ENCODE measurements at regions not wholly inside any gene's neighbourhood (a gene's known extent, or its start where the extent isn't known, plus 50 kb on each side); places are given as distances from the start of the nearest gene placed in this dataset.
A peak's percentile ranks its signal among the peaks of the same experiment; 100 is the strongest.
"Not testable (repeated sequence)": the region's sequence is repeated elsewhere in the genome, so short reads cannot be mapped to it uniquely, and the experiment has no call there.

GRCh38 chr4:16450724-16451123 lies 224.5 kb upstream of the TAPT1 start:
- no peak for DNase-seq

DNA sequence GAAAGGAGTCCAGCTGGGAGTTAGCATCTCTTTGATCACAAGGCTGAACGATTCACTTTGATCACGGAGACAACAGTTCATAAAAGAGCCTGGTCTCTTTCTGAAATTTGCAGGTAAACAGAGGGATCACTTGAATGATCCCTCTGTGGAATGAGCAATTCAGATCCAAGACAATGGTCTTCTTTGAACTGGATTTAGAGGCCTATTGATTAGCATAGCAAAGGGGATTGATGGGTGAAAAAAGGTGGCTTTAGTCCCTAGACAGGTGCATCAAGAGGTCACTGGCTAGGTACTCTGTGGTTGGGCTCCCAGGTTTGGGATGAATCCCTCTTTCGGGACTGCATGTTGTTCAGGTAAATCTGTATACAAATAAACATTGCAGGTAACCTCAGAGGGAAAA lies 223.8 kb upstream of the TAPT1 start:
- DNase-seq: no peak

DNA sequence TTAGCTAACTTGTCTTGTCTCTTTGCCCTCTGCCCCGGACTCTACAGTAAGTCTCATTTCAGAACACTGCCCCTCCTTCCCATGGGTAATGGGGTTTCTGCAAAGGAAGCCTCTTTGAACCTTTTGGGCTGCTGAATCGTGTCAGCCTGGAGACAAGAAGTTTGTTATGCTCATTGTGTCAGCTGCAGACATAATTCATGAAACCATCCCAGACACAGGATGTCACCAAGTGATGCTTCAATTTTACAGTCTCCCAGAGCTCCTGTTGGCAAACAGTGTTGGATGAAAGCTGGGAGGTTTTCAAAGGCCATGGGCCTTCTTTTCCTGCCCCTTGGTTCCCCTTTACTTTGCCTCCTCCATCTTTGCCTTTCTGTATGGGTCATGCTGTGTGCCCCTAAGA lies 223.1 kb upstream of the TAPT1 start:
- no peak for DNase-seq

DNA sequence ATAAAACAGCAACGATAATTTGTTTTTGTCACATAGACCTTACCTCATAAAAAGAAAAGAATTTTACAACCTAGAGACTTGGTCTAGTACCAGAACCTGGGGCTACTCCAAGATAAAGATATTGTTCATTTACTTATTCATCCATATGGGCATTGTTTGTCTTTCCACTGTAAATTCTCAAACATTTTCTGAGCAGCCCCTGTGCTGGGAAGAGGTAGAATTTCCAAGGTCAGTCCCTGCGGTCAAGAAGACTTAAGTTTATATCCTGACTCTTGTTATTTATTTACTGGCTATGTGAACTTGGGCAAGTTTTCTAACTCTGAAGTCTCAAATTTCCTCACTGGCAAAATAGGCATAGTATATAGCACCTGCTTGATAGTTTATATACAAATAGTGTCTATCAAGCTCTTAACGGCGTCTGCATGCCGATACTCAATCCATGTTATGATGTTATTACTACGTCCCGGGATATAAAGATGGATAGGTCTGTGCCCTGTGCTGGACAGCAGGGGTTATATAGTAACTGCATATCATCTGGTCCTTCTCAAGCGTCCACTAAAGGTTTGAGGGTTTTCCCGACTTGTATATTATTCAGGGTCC lies 222.1 kb upstream of the TAPT1 start:
- no peak for DNase-seq

DNA sequence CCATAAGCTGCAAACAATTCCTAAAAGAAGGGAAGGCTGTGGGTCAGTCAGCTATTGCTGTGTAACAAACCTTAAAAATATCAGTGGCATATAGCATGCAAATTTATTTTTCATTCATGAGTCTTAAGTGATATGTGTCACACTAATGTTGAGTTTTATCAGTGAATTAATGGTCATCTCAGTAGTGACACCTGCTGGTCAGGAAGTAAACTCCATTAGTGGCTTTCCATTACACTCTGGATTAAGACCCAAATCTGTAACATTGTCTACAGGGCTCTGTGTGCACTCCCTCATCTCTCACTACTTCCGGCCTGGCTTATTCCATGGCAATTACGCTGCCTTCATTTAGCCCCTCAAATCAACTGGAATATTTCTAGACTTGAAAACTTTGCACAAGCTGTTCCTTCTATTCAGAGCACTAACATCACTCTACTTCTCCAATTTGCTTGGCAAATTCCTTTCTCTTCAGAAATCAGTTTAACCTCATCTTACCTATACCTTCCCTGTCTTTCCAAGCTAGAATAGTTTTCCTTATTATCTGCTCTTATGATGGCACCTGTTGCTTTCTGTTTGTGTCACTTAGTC lies 217.3 kb upstream of the TAPT1 start:
- DNase-seq: peak; percentile 29

- no peak for DNase-seq
Observed at GRCh38 chr4:16442296-16442695, 216.0 kb upstream of the TAPT1 start.

DNA sequence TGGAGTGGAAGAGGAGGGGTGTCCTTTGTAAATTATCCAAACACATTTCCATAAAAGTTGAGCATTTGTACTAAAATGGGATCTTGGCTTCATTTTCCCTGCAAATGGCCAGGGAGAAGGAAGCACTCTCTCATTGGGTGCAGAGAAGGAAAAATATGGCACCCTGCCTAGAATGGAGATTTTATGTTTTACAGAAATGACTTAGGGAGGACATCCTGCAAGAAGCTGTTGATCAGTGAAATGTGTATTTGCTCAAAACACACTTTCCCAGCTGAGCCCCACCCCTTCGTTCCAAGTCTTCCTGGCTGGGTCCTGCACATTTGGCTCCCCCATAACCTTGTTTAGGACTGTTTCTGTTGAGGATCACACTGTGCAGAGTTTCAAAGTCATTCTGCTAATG lies 213.5 kb upstream of the TAPT1 start:
- no peak for DNase-seq

- DNase-seq: no peak
Observed at GRCh38 chr4:16438986-16439385, 212.7 kb upstream of the TAPT1 start.

- DNase-seq: no peak
Observed at GRCh38 chr4:16437836-16438235, 211.6 kb upstream of the TAPT1 start.

DNA sequence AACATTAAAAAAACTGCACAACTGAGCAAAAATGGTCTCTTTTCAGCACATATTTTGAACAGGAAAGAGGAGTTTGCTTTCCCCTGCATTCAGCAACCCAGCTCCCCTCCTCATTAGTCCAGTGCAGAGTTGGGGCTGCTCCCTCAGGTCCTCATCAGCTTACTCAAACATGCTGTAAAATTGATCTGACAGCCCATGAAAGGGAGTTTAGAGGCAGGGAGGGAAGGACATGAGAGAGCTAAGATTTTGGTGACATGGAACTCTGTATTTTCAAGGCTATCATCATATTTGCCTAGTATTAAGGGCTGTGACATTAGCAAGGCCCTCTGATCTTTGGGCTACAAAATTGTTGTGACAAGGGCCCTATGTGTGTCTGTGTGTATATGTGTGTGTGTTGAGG lies 205.6 kb upstream of the TAPT1 start:
- DNase-seq: no peak

- no peak for DNase-seq
Observed at GRCh38 chr4:16418814-16419213, 192.5 kb upstream of the TAPT1 start.

GRCh38 chr4:16417198-16417597 lies 190.9 kb upstream of the TAPT1 start:
- no peak for DNase-seq

DNA sequence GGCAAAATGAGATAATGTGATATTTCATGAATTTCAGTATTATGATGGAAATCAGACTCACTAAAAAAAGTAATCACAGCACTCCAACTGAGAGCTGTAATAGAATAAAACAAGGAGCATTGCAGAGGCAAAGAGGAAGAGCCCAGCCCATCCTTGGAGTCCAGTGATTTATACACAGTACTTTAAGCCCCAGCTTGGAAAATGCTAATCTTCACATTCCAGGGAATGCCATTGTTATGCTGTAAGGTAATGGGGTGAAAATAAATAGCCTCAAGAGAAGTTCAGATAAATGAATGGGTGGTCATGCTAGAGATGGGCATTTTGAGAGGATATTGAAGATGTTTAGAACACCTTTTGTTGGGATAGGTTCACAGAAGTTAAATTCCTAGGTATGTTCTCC lies 190.3 kb upstream of the TAPT1 start:
- DNase-seq: no peak

GRCh38 chr4:16415751-16416150 lies 189.5 kb upstream of the TAPT1 start:
- DNase-seq: no peak

- no peak for DNase-seq
Observed at GRCh38 chr4:16413814-16414555, 187.7 kb upstream of the TAPT1 start.

- no peak for DNase-seq
Observed at GRCh38 chr4:16411501-16412085, 185.3 kb upstream of the TAPT1 start.

DNA sequence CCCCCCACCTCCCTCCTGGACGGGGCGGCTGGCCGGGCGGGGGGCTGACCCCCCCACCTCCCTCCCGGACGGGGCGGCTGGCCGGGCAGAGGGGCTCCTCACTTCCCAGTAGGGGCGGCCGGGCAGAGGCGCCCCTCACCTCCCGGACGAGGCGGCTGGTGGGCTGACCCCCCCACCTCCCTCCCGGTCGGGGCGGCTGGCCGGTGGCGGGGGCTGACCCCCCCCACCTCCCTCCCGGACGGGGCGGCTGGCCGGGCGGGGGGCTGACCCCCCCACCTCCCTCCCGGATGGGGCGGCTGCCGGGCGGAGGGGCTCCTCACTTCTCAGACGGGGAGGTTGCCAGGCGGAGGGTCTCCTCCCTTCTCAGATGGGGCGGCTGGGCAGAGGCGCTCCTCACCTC lies 166.9 kb upstream of the TAPT1 start:
- not testable (repeated sequence) for DNase-seq

DNA sequence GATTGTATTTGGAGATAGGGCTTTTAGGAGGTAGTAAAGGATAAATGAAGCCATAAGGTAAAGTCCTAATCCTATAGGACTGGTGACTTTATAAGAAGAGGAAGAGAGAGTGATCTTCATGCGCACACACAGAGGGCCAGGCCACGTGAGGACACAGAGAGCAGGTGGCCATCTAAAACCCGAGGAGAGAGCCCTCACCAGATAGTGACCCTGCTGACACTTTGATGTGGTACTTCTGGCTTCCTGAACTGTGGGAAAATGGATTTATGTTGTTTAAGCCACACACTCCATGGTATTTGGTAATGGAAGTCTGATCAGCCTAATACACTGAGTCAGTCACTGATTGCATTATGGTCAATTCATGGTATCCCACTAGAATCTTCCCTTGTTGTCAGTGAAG lies 164.9 kb upstream of the TAPT1 start:
- no peak for DNase-seq

DNA sequence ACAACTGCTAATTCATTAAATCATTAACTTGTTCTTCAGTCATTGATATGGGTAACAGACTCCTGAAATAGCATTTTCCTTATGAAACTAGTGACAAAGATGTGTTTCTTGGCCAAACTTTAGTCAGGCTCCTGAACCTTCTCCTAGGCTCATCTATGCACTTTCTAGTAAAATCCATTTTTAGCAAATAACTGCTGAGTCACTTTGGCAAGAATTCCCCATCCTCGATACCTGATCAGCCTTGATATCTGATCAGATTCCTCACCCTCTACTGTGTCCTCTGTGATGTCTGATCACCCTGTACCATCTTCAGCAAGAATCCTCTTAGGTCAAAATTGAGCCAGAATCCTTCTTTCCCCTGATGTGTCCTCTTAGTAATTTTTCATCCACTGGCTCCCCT lies 161.2 kb upstream of the TAPT1 start:
- DNase-seq: no peak

DNA sequence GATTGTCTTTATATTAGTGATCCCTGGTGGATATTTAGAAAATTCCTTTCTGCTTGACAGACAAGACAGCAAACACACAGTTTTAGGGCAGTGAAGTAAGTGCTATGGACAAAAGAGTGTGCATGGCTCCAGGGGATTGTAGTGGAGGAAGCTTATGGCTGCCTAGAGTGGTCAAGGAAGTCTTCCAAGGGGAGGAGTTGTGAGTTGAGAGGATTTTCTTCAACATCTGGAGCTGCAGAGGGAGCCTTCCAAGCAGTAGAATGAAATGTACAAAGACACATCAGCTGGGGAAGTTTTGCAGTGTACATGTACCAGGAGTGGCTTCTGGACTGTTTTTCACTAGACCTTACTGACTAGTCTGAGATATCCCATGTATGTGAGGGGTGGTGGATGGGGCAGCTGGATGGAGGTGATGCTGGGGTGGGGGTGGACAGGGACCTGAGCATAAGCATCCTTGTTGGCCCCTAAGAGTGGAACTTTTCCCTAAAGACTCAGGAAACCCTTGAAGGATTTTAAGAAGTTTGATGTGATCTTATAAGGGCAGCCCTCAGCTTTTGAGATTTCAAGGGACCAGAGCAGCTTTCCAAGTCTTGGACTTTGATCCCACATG lies 160.5 kb upstream of the TAPT1 start:
- no peak for DNase-seq

GRCh38 chr4:16384576-16384975 lies 158.3 kb upstream of the TAPT1 start:
- no peak for DNase-seq

DNA sequence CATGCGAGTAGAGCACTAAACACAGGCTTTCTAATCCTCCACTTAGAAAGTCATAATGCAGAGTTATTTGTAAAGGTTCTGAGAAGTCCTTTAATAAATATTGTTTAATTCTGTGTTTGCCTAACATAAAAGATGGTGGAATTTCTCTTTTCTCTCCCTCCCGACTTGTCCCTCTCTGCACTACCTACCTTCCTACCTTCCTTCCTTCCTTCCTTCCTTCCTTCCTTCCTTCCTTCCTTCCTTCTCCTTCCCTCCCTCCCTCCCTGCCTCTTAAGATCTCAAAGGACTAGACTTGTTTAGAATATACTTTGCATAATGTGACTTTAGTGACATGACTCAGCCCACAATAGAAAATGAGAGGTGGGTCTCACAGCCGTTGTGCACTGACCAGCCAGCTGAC lies 156.3 kb upstream of the TAPT1 start:
- DNase-seq: no peak

GRCh38 chr4:16377887-16378286 lies 151.6 kb upstream of the TAPT1 start:
- no peak for DNase-seq

- no peak for DNase-seq
Observed at GRCh38 chr4:16365036-16365569, 138.8 kb upstream of the TAPT1 start.
